ENCODE measurements at regions not wholly inside any gene's neighbourhood (a gene's known extent, or its start where the extent isn't known, plus 50 kb on each side); places are given as distances from the start of the nearest gene placed in this dataset.
A peak's percentile ranks its signal among the peaks of the same experiment; 100 is the strongest.

GRCh38 chr21:32920474-32920873 lies 105.3 kb upstream of the OLIG2 start:
- 77 to 78% methylated on average over 5 of the region's 5 CpGs for WGBS, 2 donors
- peaks cover 0 to 7% (median 0%) of the 10 kb centered on the region in 7 donors for H3K27me3 ChIP-seq
- H3K27ac ChIP-seq: no peak overlapping the region
- no peaks in the 10 kb centered on the region for H3K36me3 ChIP-seq
- TF ChIP-seq CTCF (IDR thresholded peaks at IDR 0.05): no peak
- peaks cover 0 to 12% (median 0%) of the 10 kb centered on the region in 9 donors for H3K4me1 ChIP-seq
- no peak overlapping the region for H3K4me3 ChIP-seq
- H3K9me3 ChIP-seq: peaks cover 0 to 30% (median 11%) of the 10 kb centered on the region in 11 donors
- ATAC-seq (no peak), DNase-seq (no peak)
- intact Hi-C loops (cut with DNase I): no loop called here

- DNase-seq: no peak
- ATAC-seq: no peak
- Histone ChIP-seq H3K27me3 (peaks cover 0 to 7% (median 0%) of the 10 kb centered on the region in 7 donors), H3K27ac (no peak overlapping the region), H3K9me3 (peaks cover 0 to 30% (median 12%) of the 10 kb centered on the region in 11 donors), H3K36me3 (no peaks in the 10 kb centered on the region), H3K4me1 (peaks cover 0 to 12% (median 0%) of the 10 kb centered on the region in 9 donors), H3K4me3 (no peak overlapping the region)
- 67 to 70% methylated on average over 7 of the region's 7 CpGs for WGBS, 2 donors
- peak in 6 of 9 donors; percentile 20 to 65 (median 26) for TF ChIP-seq CTCF (IDR thresholded peaks at IDR 0.05)
- intact Hi-C loops (cut with DNase I): no loop called here
These were observed 104.0 kb upstream of the OLIG2 start for GRCh38 chr21:32921632-32922230.

- ATAC-seq (no peak), DNase-seq (no peak)
- TF ChIP-seq CTCF (IDR thresholded peaks at IDR 0.05): no peak
- H3K4me1 ChIP-seq: no peaks in the 10 kb centered on the region
- peaks cover 0 to 30% (median 12%) of the 10 kb centered on the region in 11 donors for H3K9me3 ChIP-seq
- no peaks in the 10 kb centered on the region for H3K27me3 ChIP-seq
- H3K36me3 ChIP-seq: no peaks in the 10 kb centered on the region
- H3K27ac ChIP-seq: no peak overlapping the region
- no peak overlapping the region for H3K4me3 ChIP-seq
- intact Hi-C loops (cut with DNase I): no loop called here
These were observed 100.6 kb upstream of the OLIG2 start for GRCh38 chr21:32925098-32925497.

GRCh38 chr21:32929633-32930038 lies 96.1 kb upstream of the OLIG2 start:
- intact Hi-C loops (cut with DNase I): loop anchor here in 1 of 10 donors (10.0 kb wide), 1 partner anchor 515 kb away; no protein-coding TSS in a partner anchor
- no peaks in the 10 kb centered on the region for H3K27me3 ChIP-seq
- H3K4me1 ChIP-seq: peaks cover 0 to 6% (median 0%) of the 10 kb centered on the region in 9 donors
- TF ChIP-seq CTCF (IDR thresholded peaks at IDR 0.05): no peak
- no peak overlapping the region for H3K27ac ChIP-seq
- no peak for ATAC-seq
- 62 to 74% methylated on average over 2 of the region's 2 CpGs for WGBS, 2 donors
- peaks cover 0 to 22% (median 11%) of the 10 kb centered on the region in 11 donors for H3K9me3 ChIP-seq
- no peak for DNase-seq
- H3K36me3 ChIP-seq: no peaks in the 10 kb centered on the region
- no peak overlapping the region for H3K4me3 ChIP-seq

Measured in heart right ventricle (tissue), 16 donors.